ENCODE measurements at regions not wholly inside any gene's neighbourhood (a gene's known extent, or its start where the extent isn't known, plus 50 kb on each side); places are given as distances from the start of the nearest gene placed in this dataset.

DNA sequence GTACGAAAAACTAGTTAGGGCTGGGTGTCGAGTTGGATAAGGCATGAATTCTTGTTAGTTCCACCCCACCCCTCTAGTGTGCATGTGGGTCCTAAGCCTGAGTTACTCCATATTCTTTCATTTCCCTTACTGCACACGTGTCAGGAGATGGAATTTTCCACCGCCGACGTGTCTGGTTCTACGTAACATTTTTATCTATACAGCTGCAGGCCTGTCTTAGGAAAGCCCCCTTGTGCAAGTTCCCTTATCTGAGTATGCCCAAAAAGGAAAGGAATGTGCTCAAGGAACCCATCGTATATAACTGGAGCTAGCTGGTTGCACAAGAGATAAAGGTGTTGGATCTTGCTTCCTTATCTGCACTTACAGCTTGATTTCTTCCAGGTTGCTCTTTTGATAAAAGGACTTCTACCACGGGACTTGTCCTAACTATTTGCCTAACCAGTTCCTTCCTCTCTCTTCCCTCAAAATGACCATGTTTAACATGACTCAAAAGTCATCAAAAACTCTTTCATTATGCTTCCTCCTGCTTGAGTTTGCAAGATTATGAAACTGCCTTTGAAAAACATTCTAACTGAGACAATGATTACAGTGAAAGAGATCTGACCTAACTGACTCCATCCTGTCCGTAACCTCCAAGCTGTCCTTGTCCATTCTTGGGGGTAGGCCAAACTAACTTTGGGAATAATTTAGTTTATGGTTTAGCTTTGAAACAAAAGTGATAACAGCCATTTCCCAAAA, 181.4 kb downstream of the AKR1D1 start:
- no peak for DNase-seq (ENCODE audit: low spot score)

DNA sequence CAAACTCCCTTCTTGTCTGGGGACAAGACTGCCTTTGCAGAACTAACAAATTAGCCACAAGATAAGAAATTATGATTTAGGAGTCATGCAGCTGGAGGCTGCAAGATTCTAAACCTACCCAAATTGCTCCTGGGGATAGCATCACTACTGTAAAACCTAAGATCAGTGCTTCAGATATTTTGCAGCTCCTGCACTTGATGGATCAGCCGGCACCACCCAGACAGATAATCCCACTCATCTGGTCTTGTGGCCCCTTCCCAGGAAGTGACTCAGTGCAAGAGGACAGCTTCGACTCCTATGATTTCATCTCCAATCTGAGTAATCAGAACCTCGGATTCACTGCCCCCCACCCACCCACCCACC, 181.9 kb downstream of the AKR1D1 start:
- DNase-seq (ENCODE audit: low spot score), result no peak

DNA sequence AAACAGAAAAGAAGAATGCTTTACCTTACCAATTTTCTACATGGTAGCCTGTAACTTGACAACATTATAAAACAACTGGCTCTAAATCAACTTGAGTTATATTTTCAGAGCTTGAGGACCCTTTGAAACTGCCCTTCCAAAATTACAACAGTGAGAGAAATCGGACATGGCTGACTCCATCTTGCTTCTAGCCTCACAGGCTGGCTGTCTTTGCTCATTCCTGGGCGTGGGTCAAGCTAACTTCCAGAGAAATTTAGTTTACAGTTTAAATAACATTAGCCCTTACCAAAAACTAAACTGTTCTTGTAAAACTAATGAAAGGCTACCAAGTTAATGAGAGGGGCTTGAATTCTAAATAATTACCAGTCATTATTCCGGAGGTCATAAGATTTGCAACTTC, 183.4 kb downstream of the AKR1D1 start:
- no peak for DNase-seq (ENCODE audit: low spot score)

GRCh38 chr7:138267934-138268333, 191.7 kb downstream of the AKR1D1 start:
- no peak for DNase-seq (ENCODE audit: low spot score)

- DNase-seq (ENCODE audit: low spot score), result no peak
Observed at GRCh38 chr7:138276891-138277290, 183.2 kb upstream of the TRIM24 start.

- no peak for DNase-seq (ENCODE audit: low spot score)
Observed at GRCh38 chr7:138278601-138279000, 181.5 kb upstream of the TRIM24 start.

GRCh38 chr7:138282997-138283396, 177.1 kb upstream of the TRIM24 start:
- no peak for DNase-seq (ENCODE audit: low spot score)

- no peak for DNase-seq (ENCODE audit: low spot score)
Observed at GRCh38 chr7:138285129-138285528, 174.9 kb upstream of the TRIM24 start.

- no peak for DNase-seq (ENCODE audit: low spot score)
Observed at GRCh38 chr7:138286846-138287245, 173.2 kb upstream of the TRIM24 start.

GRCh38 chr7:138287549-138287948, 172.5 kb upstream of the TRIM24 start:
- DNase-seq (ENCODE audit: low spot score), result no peak

DNA sequence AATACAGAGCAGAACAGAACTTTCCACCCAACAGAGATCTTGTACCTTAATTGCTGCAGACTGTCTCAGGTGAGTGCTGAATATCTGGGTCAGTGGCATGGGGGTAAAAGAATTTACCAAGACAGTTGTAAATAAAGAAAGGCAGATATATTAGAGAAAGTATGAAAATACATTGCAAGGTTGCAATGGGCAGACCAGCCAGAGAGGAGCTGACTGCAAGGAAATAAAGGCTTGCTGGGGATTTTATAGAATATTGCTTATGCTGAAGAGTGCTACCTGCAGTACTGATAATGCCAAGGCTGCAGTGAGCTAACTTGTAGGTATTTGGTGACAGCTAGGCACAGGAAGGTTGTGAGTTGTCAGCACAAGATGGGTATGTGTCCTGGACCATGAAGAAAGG, 171.0 kb upstream of the TRIM24 start:
- DNase-seq (ENCODE audit: low spot score), result no peak

DNA sequence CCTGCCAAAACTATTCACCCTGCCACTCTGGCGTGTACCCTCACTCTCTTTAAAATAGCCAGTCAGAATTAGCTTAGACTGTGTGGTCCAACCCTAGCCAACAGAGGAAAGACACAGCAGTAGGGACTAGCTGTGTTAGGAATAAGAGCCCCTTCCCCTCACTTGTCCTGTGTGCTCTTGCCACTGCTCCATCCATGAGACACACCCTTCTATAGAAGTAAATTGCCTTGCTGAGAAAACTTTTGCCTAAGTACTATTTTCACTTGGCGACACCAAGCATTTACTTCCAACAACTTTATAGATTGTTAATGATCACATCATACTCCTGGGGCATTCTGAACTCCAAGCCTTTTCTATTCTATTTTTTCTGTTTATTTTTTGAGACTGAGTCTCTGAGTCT, 170.2 kb upstream of the TRIM24 start:
- no peak for DNase-seq (ENCODE audit: low spot score)

DNA sequence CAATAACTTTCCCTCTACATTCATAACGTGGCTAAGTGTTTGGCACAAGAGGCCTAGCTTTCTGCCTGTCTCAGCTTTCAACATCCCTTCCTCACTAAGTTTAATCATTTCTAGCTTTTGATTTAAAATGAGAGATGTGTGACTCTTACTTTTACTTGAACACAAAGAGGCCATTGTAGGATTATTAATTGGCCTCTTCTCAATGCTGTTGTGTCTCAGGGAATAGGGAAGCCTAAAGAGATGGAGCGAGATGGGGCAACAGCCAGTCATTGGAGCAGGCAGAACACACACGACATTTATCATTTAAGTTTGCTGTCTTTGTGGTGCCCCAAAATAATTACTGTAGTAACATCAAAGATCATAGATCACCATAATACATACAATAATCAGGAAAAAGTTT, 167.1 kb upstream of the TRIM24 start:
- no peak for DNase-seq (ENCODE audit: low spot score)

- peak; percentile 23 for DNase-seq (ENCODE audit: low spot score)
Observed at GRCh38 chr7:138295049-138295637, 164.9 kb upstream of the TRIM24 start.

- no peak for DNase-seq (ENCODE audit: low spot score)
Observed at GRCh38 chr7:138297526-138297925, 162.5 kb upstream of the TRIM24 start.

- no peak for DNase-seq (ENCODE audit: low spot score)
Observed at GRCh38 chr7:138299066-138299465, 161.0 kb upstream of the TRIM24 start.

DNA sequence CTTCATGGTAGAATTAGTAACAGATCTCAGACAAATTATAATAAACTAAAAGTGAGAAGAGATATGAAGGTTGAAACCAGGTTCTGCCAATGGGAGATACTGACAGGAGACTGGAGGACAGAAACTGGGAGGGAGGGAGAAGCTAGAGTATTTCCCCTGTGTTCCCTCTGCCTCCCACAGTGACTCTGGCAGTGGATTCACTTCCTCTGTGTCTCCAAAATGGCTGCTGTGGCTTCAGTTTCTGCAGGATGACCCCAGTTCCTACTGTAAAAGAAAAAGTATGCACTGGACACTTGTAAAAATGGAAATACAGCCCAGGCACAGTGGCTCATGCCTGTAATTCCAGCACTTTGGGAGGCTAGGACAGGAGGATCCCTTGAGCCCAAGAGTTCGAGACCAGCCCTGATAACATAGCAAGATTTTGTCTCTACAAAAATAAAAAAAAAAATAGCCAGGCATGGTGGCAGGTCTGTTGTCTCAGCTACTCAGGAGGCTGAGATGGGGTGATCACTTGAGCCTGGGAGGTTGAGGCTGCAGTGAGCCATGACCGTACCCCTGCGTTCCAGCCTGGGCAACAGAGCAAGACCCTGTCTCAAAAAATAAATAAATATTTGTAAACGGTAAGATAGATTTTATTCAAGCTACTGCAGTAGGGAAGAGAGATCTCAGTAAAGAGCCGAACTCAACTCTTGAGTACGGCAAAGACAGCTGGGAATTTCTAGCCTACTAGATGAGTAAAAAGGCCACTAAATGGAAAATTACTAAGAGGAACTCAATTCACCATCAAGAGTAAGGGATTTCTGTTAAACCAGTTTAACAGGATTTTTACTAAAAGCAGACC, 156.6 kb upstream of the TRIM24 start:
- no peak for DNase-seq (ENCODE audit: low spot score)

DNA sequence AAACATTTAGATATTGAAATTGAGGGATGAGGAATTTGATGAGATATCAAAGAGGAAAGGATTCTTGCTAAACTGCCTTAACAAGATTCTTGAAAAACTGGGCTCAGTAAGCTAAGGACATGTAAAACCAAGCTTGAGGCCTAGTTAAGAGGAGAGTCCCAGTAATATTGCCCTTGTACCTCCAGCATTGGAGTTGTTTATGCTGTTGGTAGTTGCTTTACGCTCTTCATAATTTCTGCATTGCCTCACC, 156.1 kb upstream of the TRIM24 start:
- DNase-seq (ENCODE audit: low spot score), result no peak

GRCh38 chr7:138307633-138308032, 152.4 kb upstream of the TRIM24 start:
- no peak for DNase-seq (ENCODE audit: low spot score)

DNA sequence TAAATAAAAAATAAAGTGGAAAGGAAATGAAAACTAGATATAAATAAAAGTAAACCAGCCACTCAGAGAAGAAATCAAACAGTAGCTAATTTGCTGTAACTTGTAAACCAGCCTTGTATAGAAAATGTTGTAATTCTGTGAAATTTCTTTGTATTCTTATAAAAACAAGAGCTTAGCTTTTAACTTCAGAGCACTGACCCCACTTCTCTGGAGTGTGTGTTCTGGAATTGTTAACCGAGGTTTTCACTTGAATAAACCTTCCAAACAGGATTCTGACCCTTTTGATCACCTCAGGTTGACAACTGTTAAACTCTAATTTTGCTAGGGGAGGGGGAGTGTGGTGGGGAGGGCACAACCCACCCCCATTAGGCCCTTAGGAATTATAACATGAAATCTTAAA, 151.9 kb upstream of the TRIM24 start:
- no peak for DNase-seq (ENCODE audit: low spot score)

DNA sequence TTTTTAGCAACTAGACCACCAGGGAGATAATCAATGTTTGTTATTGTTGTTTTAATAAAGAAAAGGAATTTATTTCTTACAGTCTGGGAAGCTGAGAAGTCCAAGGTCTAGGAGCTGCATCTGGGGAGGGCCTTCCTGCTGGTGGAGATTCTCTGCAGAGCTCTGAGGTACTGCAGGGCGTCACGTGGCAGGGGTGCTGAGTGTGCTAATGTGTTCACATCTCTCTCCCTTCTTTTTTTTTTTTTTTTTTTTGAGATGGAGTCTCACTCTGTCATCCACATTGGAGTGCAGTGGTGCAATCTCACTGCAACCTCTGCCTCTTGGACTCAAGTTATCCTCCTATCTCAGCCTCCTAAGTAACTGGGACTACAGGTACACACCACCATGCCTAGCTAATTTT, 150.9 kb upstream of the TRIM24 start:
- no peak for DNase-seq (ENCODE audit: low spot score)

DNA sequence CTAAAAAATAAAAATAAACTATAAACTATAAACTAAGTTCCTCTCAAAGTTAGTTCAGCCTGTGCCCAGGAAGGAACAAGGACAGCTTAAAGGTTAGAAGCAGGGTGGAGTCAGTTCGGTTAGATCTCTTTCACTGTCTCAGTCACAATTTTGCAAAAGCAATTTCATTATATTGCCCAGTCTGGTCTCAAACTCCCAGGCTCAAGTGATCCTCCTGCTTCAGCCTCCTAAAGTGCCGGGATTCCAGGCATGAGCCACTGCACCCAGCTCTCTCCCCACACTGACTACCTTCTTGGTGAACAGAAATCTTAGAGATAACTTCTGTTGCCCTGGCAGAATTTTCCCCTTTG, 146.3 kb upstream of the TRIM24 start:
- DNase-seq (ENCODE audit: low spot score), result no peak

DNA sequence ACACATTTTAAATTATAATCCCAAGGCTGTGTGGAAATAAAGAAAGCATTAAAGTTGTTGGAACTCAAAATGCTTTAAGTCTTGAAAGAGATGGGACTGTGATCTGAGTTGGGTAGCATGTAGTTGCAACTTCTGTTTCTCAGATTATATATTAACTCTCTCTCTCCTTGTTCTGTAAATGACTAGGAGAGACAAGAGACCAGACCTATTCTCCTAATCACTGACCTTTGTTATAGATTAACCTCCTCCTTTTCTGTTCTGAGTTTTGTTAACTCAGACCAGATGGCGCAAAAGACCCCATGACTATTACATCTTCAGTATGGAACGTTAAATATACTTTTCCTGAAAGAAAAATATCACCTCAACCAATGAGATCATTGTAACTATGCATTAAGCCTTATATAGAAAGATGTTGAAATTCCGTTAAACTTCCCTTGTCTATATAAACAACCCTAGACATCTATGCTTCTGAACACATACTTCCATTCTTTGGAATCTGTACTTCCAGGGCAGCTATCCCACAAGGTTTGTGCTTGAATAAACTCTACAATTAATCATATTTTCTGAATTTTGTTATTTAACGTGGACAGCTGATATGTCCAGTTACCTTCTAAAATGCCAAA, 143.5 kb upstream of the TRIM24 start:
- DNase-seq (ENCODE audit: low spot score), result no peak
